WTC11 (cell line): ENCODE measurements at regions not wholly inside any gene's neighbourhood (a gene's known extent, or its start where the extent isn't known, plus 50 kb on each side); places are given as distances from the start of the nearest gene placed in this dataset.
"Not testable (repeated sequence)": the region's sequence is repeated elsewhere in the genome, so short reads cannot be mapped to it uniquely, and the experiment has no call there.

Source experiments
- ATF3 ChIP-seq: sonication (generic); formaldehyde crosslinking; conservative IDR thresholded peaks from 2 replicates; pipeline ENCODE4 v1.8.1; 2022; ENCODE audit warnings: mild to moderate bottlenecking, missing genetic modification reagents
- CREB1 ChIP-seq: sonication (generic); formaldehyde crosslinking; IDR thresholded peaks from 2 replicates; pipeline ENCODE4 v1.8.0; 2023; ENCODE audit warnings: mild to moderate bottlenecking, missing genetic modification reagents
- CTCF ChIP-seq: fragments of 200-600 bp; IDR thresholded peaks from 2 replicates; pipeline ENCODE4 v1.8.0; 2022; ENCODE audit warnings: antibody characterized with exemption
- EMX1 ChIP-seq: fragments of 250-450 bp; sonication (Bioruptor Pico); IDR thresholded peaks from 2 replicates; pipeline ENCODE4 v1.8.0; 2021; ENCODE audit warnings: mild to moderate bottlenecking
- ETV6 ChIP-seq: sonication (generic); formaldehyde crosslinking; IDR thresholded peaks from 2 replicates; pipeline ENCODE4 v1.8.1; 2022; ENCODE audit warnings: mild to moderate bottlenecking, missing genetic modification reagents
- MAX ChIP-seq: sonication (generic); formaldehyde crosslinking; IDR thresholded peaks from 2 replicates; pipeline ENCODE4 v1.8.0; 2022; ENCODE audit warnings: mild to moderate bottlenecking, missing genetic modification reagents
- MLX ChIP-seq: sonication (generic); formaldehyde crosslinking; IDR thresholded peaks from 2 replicates; pipeline ENCODE4 v1.8.1; 2023; ENCODE audit warnings: mild to moderate bottlenecking, missing genetic modification reagents, moderate library complexity
- NR1H2 ChIP-seq: sonication (generic); formaldehyde crosslinking; IDR thresholded peaks from 2 replicates; pipeline ENCODE4 v1.9.0; 2021; ENCODE audit warnings: mild to moderate bottlenecking, moderate library complexity, missing genetic modification reagents
- ZNF138 ChIP-seq: sonication (generic); formaldehyde crosslinking; conservative IDR thresholded peaks from 2 replicates; pipeline ENCODE4 v1.8.1; 2022; ENCODE audit warnings: mild to moderate bottlenecking, moderate library complexity, missing genetic modification reagents
- ZNF263 ChIP-seq: sonication (generic); formaldehyde crosslinking; IDR thresholded peaks from 2 replicates; pipeline ENCODE4 v1.8.1; 2022; ENCODE audit warnings: low read depth, mild to moderate bottlenecking, moderate library complexity, missing genetic modification reagents
- ZNF317 ChIP-seq: sonication (generic); formaldehyde crosslinking; IDR thresholded peaks from 2 replicates; pipeline ENCODE4 v1.8.1; 2023; ENCODE audit warnings: low read depth, mild to moderate bottlenecking, moderate library complexity, missing genetic modification reagents, borderline replicate concordance
- ZSCAN18 ChIP-seq: fragments of 250-450 bp; sonication (Bioruptor Pico); IDR thresholded peaks from 2 replicates; pipeline ENCODE4 v2.1.2; 2022; ENCODE audit warnings: mild to moderate bottlenecking, moderate library complexity

GRCh38 chr3:5608971-5609370, 421.5 kb downstream of the EDEM1 start:
- TF ChIP-seq CTCF; ATF3 (CRISPR knock-in tag); ZNF263 (CRISPR knock-in tag); ZNF317 (CRISPR knock-in tag); ZSCAN18 (CRISPR knock-in tag); MAX (CRISPR knock-in tag); CREB1 (CRISPR knock-in tag); EMX1 (CRISPR knock-in tag); MLX (CRISPR knock-in tag); ZNF138 (CRISPR knock-in tag); ETV6 (CRISPR knock-in tag); NR1H2 (CRISPR knock-in tag): not testable (repeated sequence)
